ENCODE measurements at regions not wholly inside any gene's neighbourhood (a gene's known extent, or its start where the extent isn't known, plus 50 kb on each side); places are given as distances from the start of the nearest gene placed in this dataset.

- FAIRE-seq: no peak
- Histone ChIP-seq H3K36me3 (replicated peaks in 1 of 2; ENCODE audit: control insufficient read depth in 1 of 2, insufficient read depth in 2 of 2, low read length in 2 of 2) (no peaks in the 10 kb centered on the region), H4K20me1 (ENCODE audit: insufficient read depth, low read length) (no peaks in the 10 kb centered on the region), H3K4me3 (replicated peaks in 1 of 3; ENCODE audit: insufficient read depth in 1 of 3, low read depth in 2 of 3, low read length in 3 of 3) (no peak overlapping the region), H3K9ac (ENCODE audit: insufficient read depth, low read depth, low read length) (no peak overlapping the region), H3K27ac (ENCODE audit: extremely low read length, insufficient read depth, low read length) (no peak overlapping the region), H3K9me3 (ENCODE audit: low read length) (no peaks in the 10 kb centered on the region), H3K27me3 (ENCODE audit: control insufficient read depth in 1 of 2, insufficient read depth in 2 of 2, low read length in 2 of 2) (no peaks in the 10 kb centered on the region), H3K4me2 (ENCODE audit: low read depth, low read length) (no peak overlapping the region), H2AFZ (ENCODE audit: low read length) (no peak overlapping the region), H3K79me2 (ENCODE audit: insufficient read depth, low read length) (no peaks in the 10 kb centered on the region), H3K4me1 (ENCODE audit: insufficient read depth, low read length) (no peaks in the 10 kb centered on the region)
- BruUV-seq (replicated peaks): no TSS peak
- in situ Hi-C loops (cut with HindIII; ENCODE audit: extremely low pct_ligation_motif_present, low pct_unique_long_range_greater_than_20kb) (no loop called here), intact Hi-C loops (cut with micrococcal nuclease; ENCODE audit: unreplicated experiment) (no loop called here)
- ChIA-PET CTCF (ENCODE audit: low intra/inter-chr PET ratio, low total read pairs) (no interaction called here), POLR2A (no interaction called here)
- DNase-seq (ENCODE audit: low spot score): no peak
- 2% methylated on average over 3 of the region's 3 CpGs for WGBS (ENCODE audit: low lambda C conversion rate)
- no peak for TF ChIP-seq FOXM1 (CRISPR knock-in tag; IDR thresholded peaks at IDR 0.05)
- TF ChIP-seq ZNF138 (CRISPR knock-in tag; IDR thresholded peaks at IDR 0.05; ENCODE audit: low read depth): no peak
- no peak for TF ChIP-seq ZNF713 (CRISPR knock-in tag; IDR thresholded peaks at IDR 0.05)
- no peak for TF ChIP-seq SIX4 (CRISPR knock-in tag; IDR thresholded peaks at IDR 0.05)
- no peak for TF ChIP-seq ZBTB2 (CRISPR knock-in tag; IDR thresholded peaks at IDR 0.05; ENCODE audit: low read depth)
- no peak for TF ChIP-seq ZGPAT (CRISPR knock-in tag; IDR thresholded peaks at IDR 0.05)
- no peak for TF ChIP-seq ZNF737 (CRISPR knock-in tag; IDR thresholded peaks at IDR 0.05; ENCODE audit: borderline replicate concordance)
- TF ChIP-seq ZNF720 (CRISPR knock-in tag; IDR thresholded peaks at IDR 0.05): no peak
- TF ChIP-seq POGK (CRISPR knock-in tag; conservative IDR thresholded peaks at IDR 0.05): no peak
- no peak for TF ChIP-seq ZNF83 (CRISPR knock-in tag; IDR thresholded peaks at IDR 0.05; ENCODE audit: borderline replicate concordance)
- no peak for ATAC-seq
These were observed 76.3 kb upstream of the RTL1 start for GRCh38 chr14:100979780-100980179.
